ENCODE measurements at regions not wholly inside any gene's neighbourhood (a gene's known extent, or its start where the extent isn't known, plus 50 kb on each side); places are given as distances from the start of the nearest gene placed in this dataset.

- in situ Hi-C loops (cut with MboI; ENCODE audit: low sequenced_read_pairs) = no loop called here
Observed at GRCh38 chr5:173530547-173530946, 85.9 kb downstream of the BOD1 start.

DNA sequence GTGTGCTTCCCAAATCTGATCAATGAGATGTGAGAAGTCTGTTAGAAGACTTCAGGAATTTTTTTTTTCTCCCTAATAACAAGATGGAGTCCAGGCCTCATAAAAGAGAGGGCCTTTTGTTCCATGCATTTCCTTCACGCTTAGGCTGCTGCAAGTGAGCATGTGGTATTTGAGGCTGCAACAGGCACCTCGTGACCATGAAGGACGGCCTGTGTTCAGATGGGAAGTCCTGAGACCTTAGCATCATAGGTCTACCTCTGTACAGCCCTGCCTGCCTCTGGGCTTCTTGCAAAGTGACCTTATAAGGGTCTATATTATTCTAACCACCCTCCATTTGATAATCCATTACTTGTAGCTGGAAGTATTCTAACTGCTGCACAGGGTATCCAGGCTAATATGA is 86.6 kb downstream of the BOD1 start:
- in situ Hi-C loops (cut with MboI; ENCODE audit: low sequenced_read_pairs) = no loop called here

- in situ Hi-C loops (cut with MboI; ENCODE audit: low sequenced_read_pairs) = no loop called here
Observed at GRCh38 chr5:173527671-173528070, 88.8 kb downstream of the BOD1 start.

GRCh38 chr5:173524136-173524535 is 92.3 kb downstream of the BOD1 start:
- in situ Hi-C loops (cut with MboI; ENCODE audit: low sequenced_read_pairs) = no loop called here

DNA sequence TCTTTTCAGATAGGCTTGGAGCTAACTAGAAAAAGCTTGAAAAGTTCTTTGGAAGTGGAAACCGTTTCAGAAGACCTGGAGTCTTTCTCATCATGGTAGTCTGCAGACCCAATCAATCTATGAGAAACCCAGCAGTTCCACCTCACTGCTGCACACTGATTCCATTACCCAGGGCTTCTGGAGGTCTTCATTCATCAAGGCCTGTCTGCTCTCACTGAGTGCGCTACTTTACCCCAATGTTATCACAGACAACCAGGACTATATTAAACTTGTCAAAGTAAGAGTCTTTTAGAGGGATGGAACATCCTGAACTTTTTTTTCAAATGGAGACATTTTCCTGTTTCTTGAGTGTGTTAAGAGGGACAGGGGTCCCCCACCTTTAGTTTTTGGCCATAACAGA is 93.1 kb downstream of the BOD1 start:
- in situ Hi-C loops (cut with MboI; ENCODE audit: low sequenced_read_pairs) = no loop called here

DNA sequence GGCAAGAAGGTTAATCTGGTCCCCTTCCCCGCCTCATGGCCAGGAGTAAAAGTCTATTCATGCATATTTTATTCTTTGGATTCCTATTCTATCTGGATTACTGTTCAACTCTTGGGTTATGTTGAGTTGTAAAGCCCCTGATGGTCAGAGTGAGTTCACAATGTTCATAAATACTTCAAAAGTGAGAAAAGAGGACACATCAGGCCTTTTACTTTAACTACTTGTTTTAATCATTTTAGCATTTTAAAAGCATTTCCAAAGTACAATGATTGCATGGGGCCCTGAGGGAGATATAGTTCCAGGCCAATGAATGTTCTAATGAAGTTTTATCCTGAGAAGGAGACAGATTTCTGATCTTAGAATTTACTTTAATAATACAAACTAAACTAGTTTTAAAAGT is 93.9 kb downstream of the BOD1 start:
- in situ Hi-C loops (cut with MboI; ENCODE audit: low sequenced_read_pairs) = no loop called here

DNA sequence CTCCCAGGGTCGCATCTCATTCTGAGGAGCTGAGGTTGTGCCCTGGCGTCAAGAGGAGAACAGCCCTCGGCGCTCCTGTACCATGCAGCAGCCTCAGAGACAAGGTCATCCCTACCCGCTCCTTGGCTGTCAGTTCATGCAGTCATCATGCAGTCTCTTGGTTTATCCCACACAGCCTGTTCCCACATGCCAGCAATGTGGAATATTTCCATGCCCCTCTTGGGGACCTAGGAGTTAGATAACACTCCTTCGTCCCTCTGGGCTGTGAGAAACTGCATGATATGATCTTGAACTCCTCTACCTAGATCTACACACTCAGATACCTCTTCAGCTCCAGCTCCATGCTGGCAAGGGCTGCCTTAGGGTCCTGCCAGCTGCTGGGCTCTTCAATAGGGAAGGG is 97.6 kb downstream of the BOD1 start:
- in situ Hi-C loops (cut with MboI; ENCODE audit: low sequenced_read_pairs) = no loop called here

GRCh38 chr5:173517648-173518047 is 98.8 kb downstream of the BOD1 start:
- in situ Hi-C loops (cut with MboI; ENCODE audit: low sequenced_read_pairs) = no loop called here

DNA sequence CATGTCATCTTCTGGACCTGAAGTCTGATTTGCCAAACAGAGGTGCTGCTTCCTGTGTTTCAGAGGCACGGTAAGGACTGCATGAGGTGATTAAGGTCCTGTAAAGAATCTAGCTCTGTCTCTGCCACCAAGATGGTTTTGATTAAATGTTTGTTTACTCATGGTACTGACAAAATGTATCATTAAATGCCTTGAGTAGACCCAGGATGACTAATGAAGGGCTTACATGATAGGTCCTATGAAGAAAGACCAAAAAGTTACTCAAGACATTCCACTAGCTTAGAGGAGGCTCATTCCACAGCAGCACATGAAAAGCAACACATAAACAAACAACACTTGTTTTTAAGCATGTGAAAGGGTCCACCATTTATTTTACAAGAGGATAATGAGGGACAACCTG is 100.9 kb downstream of the BOD1 start:
- in situ Hi-C loops (cut with MboI; ENCODE audit: low sequenced_read_pairs) = no loop called here

- in situ Hi-C loops (cut with MboI; ENCODE audit: low sequenced_read_pairs) = no loop called here
Observed at GRCh38 chr5:173514661-173515060, 101.8 kb downstream of the BOD1 start.

DNA sequence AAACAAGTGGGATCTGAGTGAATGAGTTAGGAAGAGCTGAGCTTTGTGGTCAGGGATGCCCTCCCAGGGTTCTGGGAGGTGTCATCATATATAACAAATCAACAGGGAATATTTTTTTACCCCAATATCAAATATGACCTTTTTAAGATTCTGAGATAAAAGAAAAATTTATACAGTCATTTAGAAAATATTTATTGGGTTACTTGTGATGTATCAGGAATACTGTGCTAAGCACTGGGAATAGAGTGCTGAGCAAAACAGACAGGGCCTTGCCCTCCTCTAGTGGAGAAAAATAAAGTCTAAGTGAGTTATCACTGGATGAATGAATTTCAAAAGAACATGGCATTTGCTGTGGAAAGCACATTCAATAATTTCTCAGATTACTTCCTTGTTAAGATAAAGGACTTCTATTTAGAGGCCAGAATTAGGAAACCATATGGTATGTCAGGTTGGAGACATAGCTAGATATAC is 102.9 kb downstream of the BOD1 start:
- in situ Hi-C loops (cut with MboI; ENCODE audit: low sequenced_read_pairs) = no loop called here

GRCh38 chr5:173512637-173513435 is 103.6 kb downstream of the BOD1 start:
- in situ Hi-C loops (cut with MboI; ENCODE audit: low sequenced_read_pairs) = no loop called here

GRCh38 chr5:173509060-173509459 is 107.4 kb downstream of the BOD1 start:
- in situ Hi-C loops (cut with MboI; ENCODE audit: low sequenced_read_pairs) = no loop called here

DNA sequence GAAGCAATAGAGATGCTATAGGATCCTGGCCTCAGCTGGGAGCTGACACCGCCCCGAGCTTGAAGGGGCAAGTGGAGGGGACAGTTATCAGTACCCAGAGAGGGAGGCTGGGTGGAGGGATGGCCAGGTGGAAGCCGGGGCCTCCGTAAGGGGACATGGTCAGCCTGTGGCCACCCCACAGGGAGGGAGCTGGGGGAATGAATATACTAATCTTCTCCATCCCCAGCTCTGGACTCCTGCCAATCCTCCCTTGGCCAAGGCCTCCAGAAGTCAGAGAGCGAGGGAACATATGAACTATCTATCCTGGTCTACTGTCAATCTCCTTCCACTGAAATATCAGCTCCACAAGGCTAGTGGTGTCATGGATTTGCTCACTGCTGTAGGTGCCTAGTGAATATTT is 109.3 kb downstream of the BOD1 start:
- in situ Hi-C loops (cut with MboI; ENCODE audit: low sequenced_read_pairs) = no loop called here

DNA sequence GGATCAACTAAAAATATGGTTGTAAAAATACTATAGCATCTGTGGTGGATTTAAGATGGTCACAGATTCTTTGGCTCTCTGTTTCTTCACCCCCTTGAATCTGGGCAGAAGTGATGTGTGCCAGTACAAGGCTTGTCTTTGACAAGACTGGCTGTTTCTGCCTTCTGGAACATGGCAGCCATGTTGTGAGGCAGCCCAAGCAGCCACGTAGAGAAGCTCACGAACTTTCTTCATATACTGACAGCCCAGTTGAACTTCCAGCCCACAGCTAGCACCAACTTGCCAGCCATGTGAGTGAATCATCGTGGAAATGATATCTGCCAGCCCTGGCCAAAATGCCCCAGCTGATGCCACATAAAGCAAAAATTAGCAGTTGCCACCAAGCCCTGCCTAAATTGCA is 110.8 kb downstream of the BOD1 start:
- in situ Hi-C loops (cut with MboI; ENCODE audit: low sequenced_read_pairs) = no loop called here

GRCh38 chr5:173501922-173502321 is 114.5 kb downstream of the BOD1 start:
- in situ Hi-C loops (cut with MboI; ENCODE audit: low sequenced_read_pairs) = no loop called here

DNA sequence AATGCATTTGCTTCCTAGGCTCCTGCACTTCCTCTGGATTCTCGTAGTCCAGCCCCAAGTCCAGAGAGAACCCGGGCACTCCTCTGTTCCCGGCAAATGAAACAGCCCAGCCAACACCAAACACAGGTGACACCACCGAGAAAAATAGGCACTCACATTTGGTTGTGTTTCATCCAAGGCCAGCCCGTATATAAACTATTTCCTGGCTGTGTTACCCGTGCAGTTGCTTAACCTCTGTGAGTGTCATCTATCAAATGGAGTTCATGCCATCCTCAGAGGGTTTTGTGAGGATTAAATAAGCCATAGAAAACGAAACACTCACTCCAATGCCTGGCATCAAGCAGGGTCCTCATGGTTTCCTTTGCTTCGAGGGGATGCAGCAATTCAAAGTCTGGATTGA is 115.2 kb downstream of the BOD1 start:
- in situ Hi-C loops (cut with MboI; ENCODE audit: low sequenced_read_pairs) = no loop called here

GRCh38 chr5:173500213-173500560 is 116.3 kb downstream of the BOD1 start:
- in situ Hi-C loops (cut with MboI; ENCODE audit: low sequenced_read_pairs) = no loop called here

- in situ Hi-C loops (cut with MboI; ENCODE audit: low sequenced_read_pairs) = no loop called here
Observed at GRCh38 chr5:173499471-173500212, 116.8 kb downstream of the BOD1 start.

DNA sequence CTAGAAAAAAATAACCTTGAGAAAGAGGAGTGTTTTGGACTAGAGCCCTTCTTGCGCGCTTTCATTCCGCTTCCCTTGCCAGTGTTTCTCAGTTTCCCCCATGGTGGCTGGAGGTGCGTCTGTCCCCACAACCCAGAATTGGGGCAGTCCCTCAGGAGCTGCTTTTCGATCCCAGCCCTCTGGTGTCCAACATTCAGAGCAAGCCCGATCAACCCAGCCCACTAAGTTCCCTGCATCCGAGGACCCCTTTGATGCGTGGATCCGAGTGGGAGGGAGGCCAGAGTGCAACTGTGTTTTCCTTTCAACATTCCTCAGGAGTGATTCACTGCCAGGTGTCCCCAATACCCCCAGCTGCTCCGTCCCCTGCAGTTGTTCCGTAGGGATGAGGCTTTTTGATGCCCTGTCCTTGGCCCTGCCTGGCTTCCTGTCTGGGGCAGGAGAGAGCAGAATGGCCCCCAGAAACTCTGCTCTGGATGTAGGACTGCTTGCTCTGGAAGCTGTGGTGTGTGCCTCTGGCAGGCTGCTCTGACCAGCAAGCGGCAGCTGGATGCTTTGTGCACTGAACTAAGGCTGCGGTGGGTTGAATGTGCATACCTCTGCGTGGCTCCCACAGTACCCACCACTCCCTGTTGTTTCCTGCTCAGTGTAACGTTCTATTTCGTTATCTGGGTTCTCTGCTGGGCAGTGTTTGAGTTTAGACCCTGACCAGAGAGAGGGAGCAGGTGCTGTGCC is 117.5 kb downstream of the BOD1 start:
- in situ Hi-C loops (cut with MboI; ENCODE audit: low sequenced_read_pairs) = no loop called here

- in situ Hi-C loops (cut with MboI; ENCODE audit: low sequenced_read_pairs) = no loop called here
Observed at GRCh38 chr5:173498286-173498685, 118.2 kb downstream of the BOD1 start.

GRCh38 chr5:173497685-173498084 is 118.8 kb downstream of the BOD1 start:
- in situ Hi-C loops (cut with MboI; ENCODE audit: low sequenced_read_pairs) = no loop called here

All from HL-60/S4 treated with phorbol 12-myristate 13-acetate at 8.2 ng/mL for 4 days and 3 days (cell line).